Amniotic stem cell (primary cell): ENCODE measurements at regions not wholly inside any gene's neighbourhood (a gene's known extent, or its start where the extent isn't known, plus 50 kb on each side); places are given as distances from the start of the nearest gene placed in this dataset.

Experiments
- DNase-seq: peaks from one replicate; lab custom pipeline; 2025; lab: John Stamatoyannopoulos, UW

- DNase-seq, result no peak
These were observed 156.3 kb downstream of the SLC16A9 start for GRCh38 chr10:59553162-59553900.

- no peak for DNase-seq
These were observed 159.6 kb downstream of the SLC16A9 start for GRCh38 chr10:59550061-59550460.

- DNase-seq, result no peak
These were observed 171.0 kb downstream of the SLC16A9 start for GRCh38 chr10:59538623-59539022.

GRCh38 chr10:59537501-59537900 is 172.1 kb downstream of the SLC16A9 start:
- no peak for DNase-seq

GRCh38 chr10:59536167-59537014 is 173.3 kb downstream of the SLC16A9 start:
- DNase-seq, result peak; percentile 48

GRCh38 chr10:59524348-59524747 is 162.0 kb upstream of the FAM13C start:
- no peak for DNase-seq

- DNase-seq, result no peak
These were observed 161.5 kb upstream of the FAM13C start for GRCh38 chr10:59523851-59524250.

GRCh38 chr10:59517996-59518395 is 155.6 kb upstream of the FAM13C start:
- DNase-seq, result no peak

GRCh38 chr10:59517341-59517899 is 155.1 kb upstream of the FAM13C start:
- DNase-seq, result no peak

GRCh38 chr10:59513558-59513957 is 151.2 kb upstream of the FAM13C start:
- no peak for DNase-seq

GRCh38 chr10:59512951-59513350 is 150.6 kb upstream of the FAM13C start:
- DNase-seq, result no peak

- DNase-seq, result no peak
These were observed 146.6 kb upstream of the FAM13C start for GRCh38 chr10:59508956-59509355.

GRCh38 chr10:59508296-59508695 is 145.9 kb upstream of the FAM13C start:
- no peak for DNase-seq

GRCh38 chr10:59505926-59506325 is 143.6 kb upstream of the FAM13C start:
- DNase-seq, result no peak

- no peak for DNase-seq
These were observed 137.1 kb upstream of the FAM13C start for GRCh38 chr10:59499460-59499859.

- DNase-seq, result no peak
These were observed 130.7 kb upstream of the FAM13C start for GRCh38 chr10:59493017-59493416.

GRCh38 chr10:59479426-59479825 is 117.1 kb upstream of the FAM13C start:
- DNase-seq, result no peak

- no peak for DNase-seq
These were observed 108.2 kb upstream of the FAM13C start for GRCh38 chr10:59470570-59470969.

- DNase-seq, result no peak
These were observed 102.7 kb upstream of the FAM13C start for GRCh38 chr10:59465088-59465487.

GRCh38 chr10:59464483-59464882 is 102.1 kb upstream of the FAM13C start:
- DNase-seq, result no peak

- no peak for DNase-seq
These were observed 101.6 kb upstream of the FAM13C start for GRCh38 chr10:59463909-59464308.

GRCh38 chr10:59460601-59461000 is 98.3 kb upstream of the FAM13C start:
- no peak for DNase-seq

- DNase-seq, result no peak
These were observed 93.8 kb upstream of the FAM13C start for GRCh38 chr10:59456199-59456598.
